ENCODE measurements at regions not wholly inside any gene's neighbourhood (a gene's known extent, or its start where the extent isn't known, plus 50 kb on each side); places are given as distances from the start of the nearest gene placed in this dataset.
A peak's percentile ranks its signal among the peaks of the same experiment; 100 is the strongest.
"Not testable (repeated sequence)": the region's sequence is repeated elsewhere in the genome, so short reads cannot be mapped to it uniquely, and the experiment has no call there.

GRCh38 chr2:118744682-118745181, 102.7 kb downstream of the EN1 start:
- H2AK5ac ChIP-seq (ENCODE audit: low read depth, low read length); H3K4ac ChIP-seq (ENCODE audit: low read length); H3K4me3 ChIP-seq (ENCODE audit: low read length in 2 of 2); H2BK120ac ChIP-seq (ENCODE audit: low read depth, low read length); H2BK12ac ChIP-seq (ENCODE audit: low read length); H2BK15ac ChIP-seq (ENCODE audit: low read length); H3K4me2 ChIP-seq (ENCODE audit: insufficient read depth, low read length, poor library complexity, severe bottlenecking); DNase-seq (ENCODE audit: low spot score); H3K9me3 ChIP-seq (replicated peaks in 1 of 2; ENCODE audit: control insufficient read depth in 2 of 2, insufficient read depth in 1 of 2, low read depth in 1 of 2, low read length in 2 of 2); H3K18ac ChIP-seq (ENCODE audit: low read length); H3K36me3 ChIP-seq (replicated peaks in 1 of 2; ENCODE audit: control insufficient read depth in 2 of 2, insufficient read depth in 2 of 2, low read length in 2 of 2); H3K23ac ChIP-seq (ENCODE audit: low read depth, low read length, poor library complexity); H3K79me1 ChIP-seq (ENCODE audit: low read depth, low read length); H3K14ac ChIP-seq (ENCODE audit: low read length); H4K91ac ChIP-seq (ENCODE audit: low read depth, low read length, poor library complexity); H3K4me1 ChIP-seq (ENCODE audit: control insufficient read depth in 2 of 2, insufficient read depth in 1 of 2, low read depth in 1 of 2, low read length in 2 of 2); H2AFZ ChIP-seq (ENCODE audit: low read length); H3K27ac ChIP-seq (replicated peaks; ENCODE audit: low read length); H3K27me3 ChIP-seq (ENCODE audit: control insufficient read depth in 3 of 3, insufficient read depth in 3 of 3, low read depth in 1 of 3, low read length in 3 of 3); H3K9ac ChIP-seq (ENCODE audit: low read depth, low read length, poor library complexity); H4K8ac ChIP-seq (ENCODE audit: low read depth, low read length); H2BK5ac ChIP-seq (ENCODE audit: low read length): not testable (repeated sequence)
- WGBS, 2 donors (ENCODE audit: extremely low coverage in 2 of 2, insufficient read length in 2 of 2, insufficient replicate concordance in 1 of 2), result no CpG with 5 or more reads among the region's 3 CpGs

DNA sequence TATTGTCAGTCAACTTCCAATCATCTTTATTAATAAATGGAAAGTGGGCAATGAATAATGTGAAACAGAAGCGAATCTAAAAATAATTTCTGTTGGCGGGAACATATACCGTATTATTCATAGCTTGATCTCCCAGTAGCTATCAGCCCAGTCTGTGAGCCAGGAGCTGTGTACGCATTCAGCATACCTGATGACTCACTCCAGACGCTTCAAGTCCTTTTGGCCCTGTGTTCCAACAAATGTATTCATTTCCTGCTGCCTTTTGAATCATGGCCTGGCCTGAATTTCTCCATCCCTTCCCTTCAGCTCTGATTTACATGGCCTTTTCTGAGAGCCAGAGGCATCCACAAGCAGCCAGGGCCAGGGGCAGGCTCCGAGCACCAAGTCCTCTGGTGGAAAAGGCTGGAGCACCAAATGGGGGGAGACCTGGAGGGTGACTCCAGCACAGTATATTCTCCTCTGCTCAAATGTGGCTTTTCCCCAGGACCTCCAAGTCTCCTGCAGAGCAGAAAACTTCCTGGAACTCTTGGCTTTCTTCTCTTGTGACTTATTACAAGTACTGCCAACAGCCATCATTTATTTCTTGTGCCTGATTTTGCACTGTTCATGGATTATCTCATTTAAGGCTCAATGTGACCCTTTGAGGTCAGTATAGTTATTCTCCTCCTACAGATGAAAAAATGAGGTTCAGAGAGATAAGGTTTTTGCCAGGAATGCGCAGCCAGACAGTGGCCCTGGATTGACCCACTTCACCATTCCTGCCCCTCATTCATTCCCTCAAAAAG, 108.7 kb downstream of the EN1 start:
- no peak for DNase-seq (ENCODE audit: low spot score)
- Histone ChIP-seq H3K14ac (ENCODE audit: low read length) (no peak overlapping the region), H3K18ac (ENCODE audit: low read length) (no peak overlapping the region), H3K9me3 (replicated peaks in 1 of 2; ENCODE audit: control insufficient read depth in 2 of 2, insufficient read depth in 1 of 2, low read depth in 1 of 2, low read length in 2 of 2) (peaks cover 0 to 3% of the 10 kb centered on the region in 2 donors), H3K9ac (ENCODE audit: low read depth, low read length, poor library complexity) (no peak overlapping the region), H3K4ac (ENCODE audit: low read length) (no peak overlapping the region), H3K23ac (ENCODE audit: low read depth, low read length, poor library complexity) (no peak overlapping the region), H3K27ac (replicated peaks; ENCODE audit: low read length) (no peak overlapping the region), H3K27me3 (ENCODE audit: control insufficient read depth in 3 of 3, insufficient read depth in 3 of 3, low read depth in 1 of 3, low read length in 3 of 3) (no peaks in the 10 kb centered on the region), H3K4me2 (ENCODE audit: insufficient read depth, low read length, poor library complexity, severe bottlenecking) (no peak overlapping the region), H3K79me1 (ENCODE audit: low read depth, low read length) (no peaks in the 10 kb centered on the region), H4K91ac (ENCODE audit: low read depth, low read length, poor library complexity) (no peak overlapping the region), H3K4me1 (ENCODE audit: control insufficient read depth in 2 of 2, insufficient read depth in 1 of 2, low read depth in 1 of 2, low read length in 2 of 2) (peaks cover 0 to 2% of the 10 kb centered on the region in 2 donors), H3K4me3 (ENCODE audit: low read length in 2 of 2) (no peak overlapping the region), H2AK5ac (ENCODE audit: low read depth, low read length) (no peak overlapping the region), H4K8ac (ENCODE audit: low read depth, low read length) (no peak overlapping the region), H2BK120ac (ENCODE audit: low read depth, low read length) (no peak overlapping the region), H2BK15ac (ENCODE audit: low read length) (no peak overlapping the region), H2BK5ac (ENCODE audit: low read length) (no peak overlapping the region), H2AFZ (ENCODE audit: low read length) (peak overlapping the region; percentile 32), H2BK12ac (ENCODE audit: low read length) (no peak overlapping the region), H3K36me3 (replicated peaks in 1 of 2; ENCODE audit: control insufficient read depth in 2 of 2, insufficient read depth in 2 of 2, low read length in 2 of 2) (no peaks in the 10 kb centered on the region)
- WGBS, 2 donors (ENCODE audit: extremely low coverage in 2 of 2, insufficient read length in 2 of 2, insufficient replicate concordance in 1 of 2), result no CpG with 5 or more reads among the region's 7 CpGs

- Histone ChIP-seq H3K27me3 (ENCODE audit: control insufficient read depth in 3 of 3, insufficient read depth in 3 of 3, low read depth in 1 of 3, low read length in 3 of 3) (no peaks in the 10 kb centered on the region), H3K23ac (ENCODE audit: low read depth, low read length, poor library complexity) (no peak overlapping the region), H3K4me2 (ENCODE audit: insufficient read depth, low read length, poor library complexity, severe bottlenecking) (no peak overlapping the region), H3K14ac (ENCODE audit: low read length) (no peak overlapping the region), H3K79me1 (ENCODE audit: low read depth, low read length) (no peaks in the 10 kb centered on the region), H2BK120ac (ENCODE audit: low read depth, low read length) (no peak overlapping the region), H3K4me3 (ENCODE audit: low read length in 2 of 2) (no peak overlapping the region), H4K91ac (ENCODE audit: low read depth, low read length, poor library complexity) (no peak overlapping the region), H2BK15ac (ENCODE audit: low read length) (no peak overlapping the region), H3K4ac (ENCODE audit: low read length) (no peak overlapping the region), H3K18ac (ENCODE audit: low read length) (no peak overlapping the region), H3K9ac (ENCODE audit: low read depth, low read length, poor library complexity) (no peak overlapping the region), H2BK12ac (ENCODE audit: low read length) (no peak overlapping the region), H2AFZ (ENCODE audit: low read length) (no peak overlapping the region), H2BK5ac (ENCODE audit: low read length) (no peak overlapping the region), H3K4me1 (ENCODE audit: control insufficient read depth in 2 of 2, insufficient read depth in 1 of 2, low read depth in 1 of 2, low read length in 2 of 2) (peaks cover 0 to 2% of the 10 kb centered on the region in 2 donors), H4K8ac (ENCODE audit: low read depth, low read length) (no peak overlapping the region), H3K36me3 (replicated peaks in 1 of 2; ENCODE audit: control insufficient read depth in 2 of 2, insufficient read depth in 2 of 2, low read length in 2 of 2) (no peaks in the 10 kb centered on the region), H3K27ac (replicated peaks; ENCODE audit: low read length) (no peak overlapping the region), H2AK5ac (ENCODE audit: low read depth, low read length) (no peak overlapping the region), H3K9me3 (replicated peaks in 1 of 2; ENCODE audit: control insufficient read depth in 2 of 2, insufficient read depth in 1 of 2, low read depth in 1 of 2, low read length in 2 of 2) (no peaks in the 10 kb centered on the region)
- no peak for DNase-seq (ENCODE audit: low spot score)
- no CpG with 5 or more reads among the region's 3 CpGs for WGBS, 2 donors (ENCODE audit: extremely low coverage in 2 of 2, insufficient read length in 2 of 2, insufficient replicate concordance in 1 of 2)
Observed at GRCh38 chr2:118738106-118738505, 109.3 kb downstream of the EN1 start.

DNA sequence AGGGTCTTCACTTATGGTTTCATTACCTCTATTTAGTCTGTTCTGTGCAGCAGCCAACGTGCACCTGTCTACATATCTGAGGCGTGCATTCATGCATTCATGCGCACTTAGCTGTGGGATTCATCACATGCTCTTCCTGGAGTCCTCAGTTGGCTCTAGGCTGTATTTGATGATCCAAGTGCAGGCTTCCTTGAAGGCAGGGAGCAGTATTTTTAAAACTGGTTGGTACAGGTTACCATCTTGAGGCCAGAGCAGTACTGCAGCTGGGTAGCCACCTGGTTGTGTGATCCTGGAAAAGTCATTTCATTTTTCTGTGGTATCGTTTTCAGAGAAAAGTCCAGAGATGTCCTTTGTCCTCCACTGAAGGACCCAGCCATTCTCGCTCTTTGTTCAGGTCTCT, 109.8 kb downstream of the EN1 start:
- H2BK12ac ChIP-seq (ENCODE audit: low read length), result no peak overlapping the region
- no peak overlapping the region for H2AK5ac ChIP-seq (ENCODE audit: low read depth, low read length)
- no peak overlapping the region for H3K9ac ChIP-seq (ENCODE audit: low read depth, low read length, poor library complexity)
- no peak overlapping the region for H3K4me3 ChIP-seq (ENCODE audit: low read length in 2 of 2)
- no peak for DNase-seq (ENCODE audit: low spot score)
- H2BK5ac ChIP-seq (ENCODE audit: low read length), result no peak overlapping the region
- no peak overlapping the region for H3K23ac ChIP-seq (ENCODE audit: low read depth, low read length, poor library complexity)
- H2BK120ac ChIP-seq (ENCODE audit: low read depth, low read length), result no peak overlapping the region
- no peak overlapping the region for H2BK15ac ChIP-seq (ENCODE audit: low read length)
- no CpG with 5 or more reads among the region's 5 CpGs for whole genome bisulfite sequencing, 2 donors (ENCODE audit: extremely low coverage in 2 of 2, insufficient read length in 2 of 2, insufficient replicate concordance in 1 of 2)
- no peak overlapping the region for H4K91ac ChIP-seq (ENCODE audit: low read depth, low read length, poor library complexity)
- peaks cover 0 to 2% of the 10 kb centered on the region in 2 donors for H3K4me1 ChIP-seq (ENCODE audit: control insufficient read depth in 2 of 2, insufficient read depth in 1 of 2, low read depth in 1 of 2, low read length in 2 of 2)
- H3K27ac ChIP-seq (replicated peaks; ENCODE audit: low read length), result no peak overlapping the region
- H3K27me3 ChIP-seq (ENCODE audit: control insufficient read depth in 3 of 3, insufficient read depth in 3 of 3, low read depth in 1 of 3, low read length in 3 of 3), result no peaks in the 10 kb centered on the region
- H2AFZ ChIP-seq (ENCODE audit: low read length), result no peak overlapping the region
- no peak overlapping the region for H3K4ac ChIP-seq (ENCODE audit: low read length)
- no peak overlapping the region for H4K8ac ChIP-seq (ENCODE audit: low read depth, low read length)
- no peak overlapping the region for H3K18ac ChIP-seq (ENCODE audit: low read length)
- no peak overlapping the region for H3K4me2 ChIP-seq (ENCODE audit: insufficient read depth, low read length, poor library complexity, severe bottlenecking)
- no peak overlapping the region for H3K14ac ChIP-seq (ENCODE audit: low read length)
- H3K36me3 ChIP-seq (replicated peaks in 1 of 2; ENCODE audit: control insufficient read depth in 2 of 2, insufficient read depth in 2 of 2, low read length in 2 of 2), result no peaks in the 10 kb centered on the region
- no peaks in the 10 kb centered on the region for H3K79me1 ChIP-seq (ENCODE audit: low read depth, low read length)
- H3K9me3 ChIP-seq (replicated peaks in 1 of 2; ENCODE audit: control insufficient read depth in 2 of 2, insufficient read depth in 1 of 2, low read depth in 1 of 2, low read length in 2 of 2), result no peaks in the 10 kb centered on the region
